Stimulated activated CD8-positive, alpha-beta memory T cell treated with anti-CD3 and anti-CD28 coated beads, Interleukin-7, amount 100 ng/mL, for 1 hour (primary cell): ENCODE measurements at regions not wholly inside any gene's neighbourhood (a gene's known extent, or its start where the extent isn't known, plus 50 kb on each side); places are given as distances from the start of the nearest gene placed in this dataset.

Experiments
- DNase-seq, 2 donors: peaks; one replicate each; pipeline ENCODE4 v3.0.0-alpha.2; 2020; ENCODE audit warnings: low read depth in 2 of 2

DNA sequence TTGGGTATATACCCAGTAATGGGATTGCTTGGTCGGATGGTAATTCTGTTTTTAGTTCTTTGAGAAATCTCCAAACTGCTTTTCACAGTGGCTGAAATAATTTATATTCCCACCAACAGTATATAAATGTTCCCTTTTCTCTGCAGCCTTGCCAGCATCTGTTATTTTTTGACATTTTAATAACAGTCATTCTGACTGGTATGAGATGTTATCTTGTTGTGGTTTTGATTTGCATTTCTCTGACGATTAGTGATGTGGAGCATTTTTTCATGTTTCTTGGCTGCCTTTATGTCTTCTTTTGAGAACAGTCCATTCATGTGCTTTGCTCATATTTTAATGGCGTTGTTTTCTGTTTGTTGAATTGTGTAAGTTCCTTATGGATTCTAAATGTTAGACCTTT is 641.6 kb downstream of the HACE1 start:
- no peak for DNase-seq

GRCh38 chr6:104214901-104215300 is 644.8 kb downstream of the HACE1 start:
- no peak for DNase-seq

GRCh38 chr6:104212977-104213668 is 646.6 kb downstream of the HACE1 start:
- no peak for DNase-seq

DNA sequence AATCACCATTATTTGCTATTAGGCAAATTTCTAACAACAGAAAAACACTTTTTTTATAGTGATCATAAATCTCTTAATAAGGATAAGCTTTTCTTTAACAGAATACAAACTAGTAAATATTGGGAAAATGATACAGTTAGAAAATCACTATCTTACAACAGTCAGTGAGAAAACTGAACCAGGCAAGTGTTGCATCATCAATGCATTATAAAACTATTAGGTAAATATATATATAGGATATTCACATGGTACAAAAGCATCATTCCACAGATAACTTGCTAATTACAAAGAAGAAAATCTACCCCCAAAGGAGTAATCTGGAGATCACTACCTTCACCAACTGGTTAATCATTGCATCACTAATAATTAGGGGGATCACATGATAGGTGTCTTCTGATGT is 652.1 kb downstream of the HACE1 start:
- no peak for DNase-seq

DNA sequence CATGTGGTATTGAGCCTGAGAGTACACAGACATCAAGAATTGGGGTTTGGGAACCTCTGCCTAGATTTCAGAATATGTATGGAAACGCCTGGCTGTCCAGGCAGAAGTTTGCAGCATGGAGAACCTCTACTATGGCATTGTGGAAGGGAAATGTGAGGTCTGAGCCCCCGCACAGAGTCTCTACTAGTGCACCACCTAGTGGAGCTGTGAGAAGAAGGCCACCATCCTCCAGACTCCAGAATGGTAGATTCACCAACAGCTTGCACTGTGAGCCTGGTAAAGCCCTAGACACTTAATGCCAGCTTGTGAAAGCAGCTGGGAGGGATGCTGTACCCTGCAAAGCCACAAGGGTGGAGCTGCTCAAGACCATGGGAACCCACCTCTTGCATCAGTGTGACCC is 658.2 kb downstream of the HACE1 start:
- DNase-seq = no peak

DNA sequence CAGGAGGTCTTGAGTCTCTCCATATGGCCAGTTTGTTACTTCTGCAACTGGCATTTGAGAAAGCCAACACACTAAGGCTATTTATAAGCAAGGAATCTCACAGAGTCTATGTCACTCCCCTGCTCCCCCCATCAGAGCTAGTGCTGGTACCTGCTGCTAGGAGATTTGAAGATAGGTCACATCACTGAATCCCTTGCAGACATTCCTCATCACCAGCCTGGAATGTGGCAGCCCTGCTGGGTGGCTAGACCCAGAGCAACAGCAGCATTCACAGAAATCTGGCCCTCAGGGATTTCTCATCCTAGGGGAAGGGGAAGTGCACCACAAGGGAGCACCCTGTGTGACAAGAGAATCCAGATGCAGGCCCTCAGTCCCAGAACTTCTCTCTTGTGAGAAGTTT is 672.1 kb downstream of the HACE1 start:
- no peak for DNase-seq

DNA sequence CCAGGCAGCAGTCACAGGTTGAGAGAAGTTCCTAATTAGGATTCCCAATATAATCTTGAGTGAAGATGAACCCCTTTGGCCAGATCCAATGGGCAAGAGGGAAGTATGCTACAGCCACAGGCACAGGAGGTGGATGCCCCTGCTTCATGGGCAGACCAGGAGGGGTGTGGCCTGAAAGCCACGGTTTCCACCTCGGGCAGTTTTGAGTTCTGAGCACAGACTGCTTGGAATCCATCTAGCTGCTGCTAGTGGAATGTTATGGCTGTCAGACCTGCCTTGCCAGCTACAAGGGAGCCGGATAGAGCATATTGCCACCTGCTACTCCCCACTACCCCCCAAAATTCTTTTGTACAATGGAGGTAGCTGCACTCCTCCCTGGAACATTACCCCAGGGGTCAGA is 672.9 kb downstream of the HACE1 start:
- no peak for DNase-seq

DNA sequence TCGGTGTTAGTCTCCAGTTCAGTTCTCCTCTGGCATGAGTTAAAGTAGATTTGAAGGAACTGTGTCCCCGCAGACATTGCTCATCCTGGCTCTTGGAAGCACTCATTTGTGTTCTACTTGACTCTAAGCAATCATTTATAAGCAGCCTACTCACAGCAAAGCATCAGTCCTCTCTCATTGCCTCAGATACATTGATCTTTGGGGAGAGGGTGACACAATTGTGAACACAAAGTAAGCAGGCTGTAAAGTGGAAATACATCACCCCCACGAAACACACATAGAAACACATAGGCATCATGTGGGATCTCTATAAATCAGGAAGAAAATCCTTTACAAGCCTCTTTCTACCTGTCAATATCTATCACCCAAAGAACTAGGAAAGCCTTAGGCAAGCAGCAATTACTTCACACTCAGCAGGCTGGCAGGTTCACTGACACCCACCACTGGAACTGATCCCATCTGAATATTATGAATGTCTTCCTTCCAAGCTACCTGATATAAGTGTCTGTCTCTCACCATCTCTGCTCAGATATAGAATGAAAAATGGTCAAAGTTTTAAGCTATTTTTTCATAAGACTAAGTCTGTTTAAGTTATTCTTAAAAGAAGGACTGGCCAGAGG is 675.8 kb downstream of the HACE1 start:
- DNase-seq = no peak

- DNase-seq = no peak
These were observed 676.9 kb downstream of the HACE1 start for GRCh38 chr6:104182811-104183210.

DNA sequence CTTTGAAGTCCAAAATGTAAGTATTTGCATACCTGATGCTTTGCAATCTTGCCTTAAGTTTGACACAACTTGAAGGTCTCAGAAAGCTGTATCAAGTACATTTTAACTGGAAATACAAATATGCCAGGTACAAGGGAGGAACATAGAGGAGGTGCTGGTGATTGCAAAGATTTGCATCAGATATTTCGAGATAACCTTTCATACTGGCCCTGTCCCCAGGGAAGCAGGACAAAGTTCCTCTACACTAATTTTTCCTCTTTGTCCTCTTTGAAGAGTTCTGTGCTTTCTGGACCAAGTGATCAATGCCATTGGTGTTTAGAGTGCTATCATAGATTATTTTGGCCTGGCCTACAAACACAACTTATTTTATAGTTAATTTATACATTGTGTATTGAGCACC is 686.1 kb downstream of the HACE1 start:
- DNase-seq = no peak

DNA sequence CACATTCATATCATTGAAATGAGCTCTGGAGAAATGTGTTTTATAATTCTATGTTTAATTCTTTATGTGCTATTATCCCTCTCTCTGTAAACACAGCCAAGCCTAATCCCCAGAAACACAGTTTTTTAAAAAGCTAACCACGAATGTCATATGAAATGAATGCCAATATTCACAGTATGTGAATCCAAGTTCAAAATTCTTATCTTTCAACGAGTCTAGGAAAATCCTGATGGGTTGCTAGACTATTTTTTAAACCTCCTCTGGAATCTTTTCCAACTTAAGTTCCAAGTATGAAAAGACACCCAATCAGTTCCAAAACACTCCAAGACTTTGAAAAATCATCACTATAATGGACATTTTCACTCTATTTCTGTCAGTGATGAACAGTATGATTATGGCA is 689.3 kb downstream of the HACE1 start:
- DNase-seq = no peak

- DNase-seq = no peak
These were observed 693.6 kb downstream of the HACE1 start for GRCh38 chr6:104166055-104166668.

- no peak for DNase-seq
These were observed 697.6 kb downstream of the HACE1 start for GRCh38 chr6:104162036-104162669.

GRCh38 chr6:104159045-104159618 is 700.6 kb downstream of the HACE1 start:
- DNase-seq = no peak

GRCh38 chr6:104143757-104144156 is 716.0 kb downstream of the HACE1 start:
- DNase-seq = no peak

DNA sequence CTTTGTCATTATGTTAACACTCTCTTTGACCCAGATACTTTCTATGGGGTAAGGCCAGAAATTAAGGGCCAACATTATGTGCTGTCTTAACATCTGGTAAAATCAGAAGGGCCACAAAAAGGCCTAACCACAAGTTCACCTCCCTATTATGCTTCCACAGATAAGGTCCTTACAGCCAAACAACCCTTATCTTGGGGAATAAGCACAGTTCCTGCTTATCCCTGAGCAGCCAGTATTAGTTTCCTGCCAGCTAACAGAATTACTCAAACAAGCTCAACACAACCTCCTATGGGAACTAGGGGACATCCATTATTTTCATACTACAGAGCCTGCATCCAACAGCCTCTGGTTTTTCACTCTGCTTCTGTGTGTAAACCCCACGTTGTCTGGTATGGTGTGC is 724.8 kb downstream of the HACE1 start:
- DNase-seq = no peak

DNA sequence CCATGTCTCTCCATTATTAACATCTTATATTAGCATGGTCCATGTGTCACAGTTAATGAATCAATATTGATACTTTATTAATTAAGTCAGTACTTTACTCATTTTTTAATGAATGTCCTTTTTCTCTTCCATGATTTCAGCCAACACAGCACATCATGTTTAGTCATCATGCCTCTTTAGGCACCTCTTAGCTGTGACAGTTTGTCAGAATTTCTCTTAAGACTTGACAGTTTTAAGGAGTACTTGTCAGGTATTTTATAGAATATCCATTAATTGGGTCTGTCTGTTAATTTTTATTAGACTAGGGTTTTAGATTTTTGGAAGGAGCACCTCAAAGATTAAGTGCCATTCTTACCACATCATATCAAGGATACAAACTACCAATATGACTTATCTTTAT is 729.4 kb downstream of the HACE1 start:
- no peak for DNase-seq

DNA sequence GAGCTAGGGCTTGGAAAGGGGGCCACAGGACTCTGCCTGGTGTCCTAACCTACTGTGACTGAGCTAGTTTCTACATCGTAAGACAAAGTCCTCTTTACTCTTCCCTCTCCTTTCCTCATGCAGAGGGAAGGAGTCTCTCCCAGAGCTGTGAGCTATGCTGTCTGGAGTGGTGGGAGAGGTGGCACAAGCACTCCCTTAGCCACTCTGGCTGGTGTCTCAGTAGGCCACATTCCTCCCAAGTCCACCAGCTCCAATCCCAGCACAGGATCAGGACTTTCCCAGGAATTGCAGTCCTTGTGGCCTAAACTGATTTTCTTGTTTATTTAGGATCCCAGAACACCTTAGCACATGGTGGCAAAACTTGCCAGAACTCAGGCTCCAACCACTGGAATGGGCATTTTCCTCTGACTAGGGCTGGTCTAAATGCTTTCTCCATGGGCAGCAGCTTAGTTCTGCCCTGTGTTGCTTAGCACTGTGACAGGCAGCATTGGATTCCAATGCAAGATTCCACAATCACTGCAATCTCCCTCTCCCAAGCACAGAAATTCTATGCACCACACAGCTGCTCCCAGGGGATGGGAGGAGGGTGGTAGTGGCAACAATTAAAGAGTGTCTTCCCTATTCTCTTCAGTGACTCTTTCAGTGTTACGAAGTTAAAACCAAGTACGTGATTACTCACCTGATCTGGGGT is 733.3 kb downstream of the HACE1 start:
- DNase-seq = no peak

DNA sequence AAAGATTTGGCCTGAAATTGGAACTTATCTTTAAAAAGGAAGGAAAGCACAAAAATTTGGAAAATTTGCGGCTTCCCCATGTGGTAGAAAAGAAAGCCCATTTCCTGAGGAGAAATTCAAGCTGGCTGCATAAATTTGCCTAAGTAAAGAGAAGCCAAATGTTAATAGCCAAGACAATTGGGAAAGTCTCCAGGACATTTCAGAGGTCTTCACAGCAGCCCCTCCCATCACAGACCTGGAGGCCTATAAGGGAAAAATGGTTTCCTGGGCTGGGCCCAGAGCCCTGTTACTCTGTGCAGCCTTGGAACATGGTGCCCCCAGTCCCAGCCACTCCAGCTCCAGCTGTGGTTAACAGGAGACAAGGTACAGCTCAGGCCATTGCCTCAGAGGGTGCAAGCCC is 736.5 kb downstream of the HACE1 start:
- no peak for DNase-seq

DNA sequence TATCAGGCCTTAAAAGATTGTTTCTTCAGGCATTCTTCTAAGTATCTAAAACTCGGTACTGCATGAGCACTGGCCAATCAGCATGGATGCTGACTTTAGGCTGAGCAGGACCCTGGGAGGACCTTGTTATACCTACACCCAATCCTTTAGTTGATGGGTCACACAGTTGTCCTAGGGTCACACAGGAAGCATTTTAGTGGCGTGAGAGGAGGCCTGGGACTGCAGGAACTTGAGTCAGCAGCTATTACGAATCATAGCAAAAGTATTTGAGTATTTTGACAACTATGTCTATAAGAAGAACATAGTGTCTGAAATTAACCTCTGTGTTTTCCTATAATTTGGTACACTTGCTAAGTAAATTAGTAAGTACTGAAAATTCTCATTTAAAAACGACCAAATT is 741.4 kb downstream of the HACE1 start:
- DNase-seq = no peak

DNA sequence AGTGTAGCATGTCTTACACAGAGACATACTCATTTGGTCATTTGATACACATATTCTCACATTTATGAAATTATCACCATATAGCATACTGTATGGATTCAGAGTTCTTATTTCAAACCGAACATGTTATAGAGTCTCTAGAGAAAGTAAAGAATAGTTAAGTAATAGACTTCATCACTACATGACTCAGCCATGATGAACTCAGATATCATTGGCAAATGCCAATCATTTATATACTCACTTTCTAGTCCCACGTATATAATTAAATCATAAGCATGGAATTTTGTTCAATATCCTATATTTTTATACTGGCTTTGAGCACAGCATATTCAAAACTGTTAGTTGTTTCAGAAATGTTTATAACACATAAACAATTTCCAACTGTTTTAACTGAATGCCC is 749.9 kb downstream of the HACE1 start:
- no peak for DNase-seq

GRCh38 chr6:104108634-104109033 is 751.1 kb downstream of the HACE1 start:
- no peak for DNase-seq
